ENCODE measurements at regions not wholly inside any gene's neighbourhood (a gene's known extent, or its start where the extent isn't known, plus 50 kb on each side); places are given as distances from the start of the nearest gene placed in this dataset.

- no peak for DNase-seq
Observed at GRCh38 chr10:56943221-56943755, 582.2 kb upstream of the ZWINT start.

- DNase-seq = no peak
Observed at GRCh38 chr10:56934515-56934914, 573.5 kb upstream of the ZWINT start.

GRCh38 chr10:56928714-56929113 is 567.7 kb upstream of the ZWINT start:
- DNase-seq = no peak

- no peak for DNase-seq
Observed at GRCh38 chr10:56927701-56928100, 566.6 kb upstream of the ZWINT start.

- no peak for DNase-seq
Observed at GRCh38 chr10:56920601-56921261, 559.7 kb upstream of the ZWINT start.

- DNase-seq = no peak
Observed at GRCh38 chr10:56912043-56912442, 551.0 kb upstream of the ZWINT start.

- no peak for DNase-seq
Observed at GRCh38 chr10:56905051-56905450, 544.0 kb upstream of the ZWINT start.

- DNase-seq = no peak
Observed at GRCh38 chr10:56902554-56902953, 541.5 kb upstream of the ZWINT start.

GRCh38 chr10:56895306-56895705 is 534.2 kb upstream of the ZWINT start:
- no peak for DNase-seq

GRCh38 chr10:56881218-56881617 is 520.2 kb upstream of the ZWINT start:
- DNase-seq = no peak

- no peak for DNase-seq
Observed at GRCh38 chr10:56880606-56881005, 519.5 kb upstream of the ZWINT start.

- DNase-seq = no peak
Observed at GRCh38 chr10:56874950-56875349, 513.9 kb upstream of the ZWINT start.

- DNase-seq = no peak
Observed at GRCh38 chr10:56871160-56871668, 510.2 kb upstream of the ZWINT start.

GRCh38 chr10:56867236-56867635 is 506.2 kb upstream of the ZWINT start:
- no peak for DNase-seq

- DNase-seq = no peak
Observed at GRCh38 chr10:56856569-56856968, 495.5 kb upstream of the ZWINT start.

- no peak for DNase-seq
Observed at GRCh38 chr10:56844978-56845529, 484.0 kb upstream of the ZWINT start.

- no peak for DNase-seq
Observed at GRCh38 chr10:56836659-56837058, 475.6 kb upstream of the ZWINT start.

GRCh38 chr10:56831681-56832080 is 470.6 kb upstream of the ZWINT start:
- DNase-seq = no peak

- peak; percentile 7 for DNase-seq
Observed at GRCh38 chr10:56823849-56824248, 462.8 kb upstream of the ZWINT start.

- no peak for DNase-seq
Observed at GRCh38 chr10:56805022-56805421, 444.0 kb upstream of the ZWINT start.

- no peak for DNase-seq
Observed at GRCh38 chr10:56785292-56785691, 424.2 kb upstream of the ZWINT start.

- no peak for DNase-seq
Observed at GRCh38 chr10:56782503-56782902, 421.4 kb upstream of the ZWINT start.

GRCh38 chr10:56771343-56771742 is 410.3 kb upstream of the ZWINT start:
- DNase-seq = no peak

- DNase-seq = no peak
Observed at GRCh38 chr10:56763090-56763489, 402.0 kb upstream of the ZWINT start.

GRCh38 chr10:56745490-56745889 is 384.4 kb upstream of the ZWINT start:
- DNase-seq = no peak
